IMR-90 (cell line): ENCODE measurements at regions not wholly inside any gene's neighbourhood (a gene's known extent, or its start where the extent isn't known, plus 50 kb on each side); places are given as distances from the start of the nearest gene placed in this dataset.

ENCODE experiments used
- ATAC-seq: fragments of 200-7000 bp; cut with Tn5 transposase; 2 replicates; pipeline ENCODE4 v1.9.1; 2020; ENCODE audit warnings: low read depth, mild to moderate bottlenecking, moderate library complexity
- BruUV-seq: library from RNA; stranded (reverse); fragments of 400-500 nt; replicated peaks from 2 replicates; lab custom pipeline; 2021; lab: Mats Ljungman, UMichigan
- CTCF ChIA-PET: fragments of 300-600 bp; formaldehyde crosslinking; extraction: SDS; loops from one replicate; lab custom pipeline; 2021; ENCODE audit warnings: antibody characterized with exemption; lab: Yijun Ruan, JAX
- POLR2A ChIA-PET: fragments of 300-600 bp; sonication (Branson Sonifier 250); formaldehyde crosslinking; loops from one replicate; lab custom pipeline; 2022; ENCODE audit warnings: antibody characterized with exemption; ENCODE audit not compliant: unreplicated experiment; lab: Charles Lee
- DNase-seq: peaks from one replicate; pipeline ENCODE4 v3.0.0; 2013
- H2AFZ ChIP-seq: replicated peaks from 2 replicates; pipeline ENCODE3; 2013; ENCODE audit warnings: low read length, mild to moderate bottlenecking; ENCODE audit not compliant: poor library complexity
- H2AK5ac ChIP-seq: 2 replicates; pipeline ENCODE4 v1.6.1; 2013; ENCODE audit warnings: low read depth, low read length, inconsistent platforms
- H2AK9ac ChIP-seq: replicated peaks from 2 replicates; pipeline ENCODE3; 2013; ENCODE audit warnings: mild to moderate bottlenecking, low read depth, low read length, moderate library complexity; ENCODE audit not compliant: poor library complexity
- H2BK120ac ChIP-seq: 2 replicates; pipeline ENCODE4 v1.6.1; 2013; ENCODE audit warnings: low read depth, low read length, inconsistent platforms
- H2BK15ac ChIP-seq: 3 replicates; pipeline ENCODE4 v1.6.1; 2013; ENCODE audit warnings: low read depth, low read length, inconsistent platforms
- H2BK20ac ChIP-seq: 2 replicates; pipeline ENCODE4 v1.6.1; 2013; ENCODE audit warnings: low read depth, mild to moderate bottlenecking, inconsistent platforms, low read length, moderate library complexity
- H2BK5ac ChIP-seq: 2 replicates; pipeline ENCODE4 v1.6.1; 2013; ENCODE audit warnings: mild to moderate bottlenecking, low read depth, low read length, inconsistent platforms; ENCODE audit not compliant: poor library complexity, severe bottlenecking
- H3K14ac ChIP-seq: replicated peaks from 2 replicates; pipeline ENCODE4 v1.6.1; 2013; ENCODE audit warnings: low read depth, low read length, inconsistent platforms
- H3K18ac ChIP-seq: 2 replicates; pipeline ENCODE4 v1.6.1; 2013; ENCODE audit warnings: low read depth, low read length, control low read depth
- H3K23ac ChIP-seq: 2 replicates; pipeline ENCODE4 v1.6.1; 2013; ENCODE audit warnings: low read depth, low read length, inconsistent platforms
- H3K27ac ChIP-seq: 2 replicates; pipeline ENCODE4 v1.5.1; 2013; ENCODE audit warnings: mild to moderate bottlenecking, control low read depth, low read length; ENCODE audit not compliant: insufficient read depth
- H3K27me3 ChIP-seq: 2 replicates; pipeline ENCODE4 v1.6.1; 2013; ENCODE audit warnings: low read length; ENCODE audit not compliant: control insufficient read depth, insufficient read depth
- H3K36me3 ChIP-seq: 2 replicates; pipeline ENCODE4 v1.6.1; 2013; ENCODE audit warnings: low read length, mixed read lengths; ENCODE audit not compliant: control insufficient read depth, insufficient read depth
- H3K4ac ChIP-seq: 2 replicates; pipeline ENCODE4 v1.6.1; 2013; ENCODE audit warnings: low read depth, low read length, inconsistent platforms
- H3K4me1 ChIP-seq: 2 replicates; pipeline ENCODE4 v1.6.1; 2013; ENCODE audit warnings: low read length, mixed read lengths; ENCODE audit not compliant: control insufficient read depth, insufficient read depth
- H3K4me2 ChIP-seq: 2 replicates; pipeline ENCODE4 v1.6.1; 2013; ENCODE audit warnings: low read depth, mild to moderate bottlenecking, control low read depth, low read length, moderate library complexity
- H3K4me3 ChIP-seq: 2 replicates; pipeline ENCODE4 v1.5.1; 2013; ENCODE audit warnings: low read depth, mild to moderate bottlenecking, control low read depth, low read length, moderate library complexity; ENCODE audit not compliant: insufficient read depth
- H3K56ac ChIP-seq: 2 replicates; pipeline ENCODE4 v1.6.1; 2013; ENCODE audit warnings: low read length, inconsistent platforms; ENCODE audit not compliant: insufficient read depth; ENCODE audit errors: extremely low read depth
- H3K79me1 ChIP-seq, 2 experiments: 2 replicates each; pipeline ENCODE4 v1.6.1; 2013; ENCODE audit warnings: low read length in 2 of 2, inconsistent platforms in 1 of 2, low read depth in 1 of 2
- H3K9ac ChIP-seq: 2 replicates; pipeline ENCODE4 v1.6.1; 2013; ENCODE audit warnings: low read depth, low read length, control low read depth
- H3K9me1 ChIP-seq: 2 replicates; pipeline ENCODE4 v1.6.1; 2013; ENCODE audit warnings: low read length, inconsistent platforms; ENCODE audit not compliant: insufficient read depth
- H3K9me3 ChIP-seq: 2 replicates; pipeline ENCODE4 v1.6.1; 2013; ENCODE audit warnings: low read length; ENCODE audit not compliant: control insufficient read depth, insufficient read depth
- H4K20me1 ChIP-seq: 2 replicates; pipeline ENCODE4 v1.6.1; 2013; ENCODE audit warnings: low read length, inconsistent platforms; ENCODE audit not compliant: insufficient read depth
- H4K5ac ChIP-seq: 2 replicates; pipeline ENCODE4 v1.6.1; 2013; ENCODE audit warnings: mild to moderate bottlenecking, low read depth, low read length, control low read depth
- H4K8ac ChIP-seq, 2 experiments: 2 replicates each; pipeline ENCODE4 v1.6.1; 2013; ENCODE audit warnings: low read depth in 2 of 2, low read length in 2 of 2, control low read depth in 1 of 2, inconsistent platforms in 1 of 2
- H4K91ac ChIP-seq: 2 replicates; pipeline ENCODE4 v1.6.1; 2013; ENCODE audit warnings: low read depth, low read length, inconsistent platforms; ENCODE audit not compliant: insufficient read depth
- FOS ChIP-seq: fragments of 150-350 bp; IDR thresholded peaks from 2 replicates; pipeline ENCODE4 v1.6.1; 2016; ENCODE audit warnings: low read depth, low read length
- NFE2L2 ChIP-seq: fragments of 150-350 bp; IDR thresholded peaks from 2 replicates; pipeline ENCODE4 v1.6.1; 2016; ENCODE audit warnings: low read depth, mild to moderate bottlenecking, low read length
- WGBS, 2 experiments: methylation state at CpG; one replicate each; pipeline versions ENCODE4 v1.1.5 to v1.1.7; 2013; ENCODE audit warnings: missing lambda C conversion rate in 2 of 2; ENCODE audit not compliant: insufficient read length in 1 of 2; ENCODE audit errors: extremely low coverage in 2 of 2; 5-methylcytosine and 5-hydroxymethylcytosine counted together
- dilution Hi-C: fragments of 300-500 bp; cut with HindIII; formaldehyde crosslinking; loops from one replicate; pipeline ENCODE4 v1.14.3; 2018; ENCODE audit warnings: low sequenced_read_pairs; ENCODE audit not compliant: unreplicated experiment
- in situ Hi-C: fragments of 300-500 bp; cut with MboI; formaldehyde crosslinking; loops from 3 replicates; pipeline ENCODE4 v1.14.3; 2019; ENCODE audit warnings: low sequenced_read_pairs, inconsistent platforms, mixed read lengths
- intact Hi-C: fragments of 100-400 bp; cut with micrococcal nuclease; formaldehyde crosslinking; loops from 2 replicates; pipeline ENCODE4 v1.10.0; 2022

GRCh38 chr20:47862574-47863240 is 77.4 kb upstream of the SULF2 start:
- CTCF ChIA-PET: no interaction called here
- BruUV-seq: no TSS peak
- H3K36me3 ChIP-seq: no peaks in the 10 kb centered on the region
- in situ Hi-C loops (no loop called here), intact Hi-C loops (no loop called here), dilution Hi-C loops (no loop called here)
- no peak overlapping the region for H3K4ac ChIP-seq
- no peak overlapping the region for H4K91ac ChIP-seq
- no peak overlapping the region for H2AFZ ChIP-seq
- H3K79me1 ChIP-seq: no peaks in the 10 kb centered on the region
- no peak overlapping the region for H3K14ac ChIP-seq
- no peak for DNase-seq
- no peak overlapping the region for H4K8ac ChIP-seq
- no peak overlapping the region for H2BK15ac ChIP-seq
- H3K9me3 ChIP-seq: 0 out of 2 replicates have a peak, but pooled peaks cover 1% of the 10 kb centered on the region
- H2AK9ac ChIP-seq: no peak overlapping the region
- no peak overlapping the region for H2AK5ac ChIP-seq
- ATAC-seq: no peak
- no peaks in the 10 kb centered on the region for H3K4me1 ChIP-seq
- no peak overlapping the region for H2BK5ac ChIP-seq
- H4K5ac ChIP-seq: no peak overlapping the region
- no peak overlapping the region for H2BK20ac ChIP-seq
- H3K27ac ChIP-seq: no peak overlapping the region
- no peak overlapping the region for H2BK120ac ChIP-seq
- no peak overlapping the region for H3K4me2 ChIP-seq
- WGBS, 2 experiments: no CpG with 5 or more reads among the region's 4 CpGs
- POLR2A ChIA-PET: no interaction called here
- H3K56ac ChIP-seq: no peak overlapping the region
- H3K9me1 ChIP-seq: no peaks in the 10 kb centered on the region
- H3K18ac ChIP-seq: no peak overlapping the region
- H3K27me3 ChIP-seq: peaks cover 4% of the 10 kb centered on the region
- H3K9ac ChIP-seq: no peak overlapping the region
- no peaks in the 10 kb centered on the region for H4K20me1 ChIP-seq
- TF ChIP-seq NFE2L2 (no peak), FOS (no peak)
- no peak overlapping the region for H3K4me3 ChIP-seq
- H3K23ac ChIP-seq: no peak overlapping the region
